HG03432 (cell line): ENCODE measurements at regions not wholly inside any gene's neighbourhood (a gene's known extent, or its start where the extent isn't known, plus 50 kb on each side); places are given as distances from the start of the nearest gene placed in this dataset.

ENCODE experiments used
- ATAC-seq: cut with Tn5 transposase; IDR thresholded peaks from one replicate; pipeline ENCODE4 v1.9.1; 2021; ENCODE audit warnings: mild to moderate bottlenecking, moderate library complexity; ENCODE audit not compliant: unreplicated experiment

DNA sequence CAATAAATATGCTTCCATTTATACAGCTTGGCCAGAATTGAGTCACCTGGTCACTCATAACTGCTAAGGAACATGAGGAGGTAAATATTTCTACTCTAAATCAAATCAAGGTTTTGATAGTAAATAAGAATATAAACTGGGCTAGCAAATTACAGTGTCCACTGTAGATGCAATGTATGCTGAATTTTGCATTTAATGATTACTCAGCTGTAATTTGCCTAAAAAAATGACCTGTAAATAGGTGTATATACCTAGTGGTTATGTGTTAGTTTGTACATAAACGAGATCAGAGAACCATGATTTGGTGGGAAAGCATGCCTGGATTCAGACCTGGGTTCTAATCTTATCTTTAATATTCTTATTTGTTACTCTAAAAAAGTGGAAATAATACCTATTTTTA lies 76.6 kb upstream of the CNTN1 start:
- no peak for ATAC-seq

DNA sequence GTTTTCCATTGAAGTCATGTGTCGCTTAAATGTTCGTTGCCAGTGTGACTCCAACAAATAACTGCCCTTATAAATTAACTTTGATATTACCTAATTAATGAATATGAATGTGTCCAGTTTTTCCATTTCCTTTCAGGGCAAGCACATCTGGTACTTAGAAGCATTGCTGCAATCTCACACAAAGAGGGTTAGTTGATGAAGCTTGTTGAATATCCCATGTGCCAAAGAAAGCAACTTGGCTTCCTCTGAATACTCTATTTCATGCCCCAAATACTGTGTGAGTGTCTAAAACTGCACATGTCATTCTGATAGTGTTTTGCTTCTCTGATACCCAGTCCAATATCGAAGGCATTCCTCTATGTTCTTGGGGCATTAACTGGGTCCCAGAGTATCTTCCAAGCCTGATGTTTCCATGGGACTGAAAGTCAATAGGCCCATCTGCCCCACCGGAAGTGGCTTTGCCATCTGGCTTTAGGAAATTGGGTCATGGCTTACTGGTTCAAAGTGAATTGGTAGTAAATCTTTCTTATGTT lies 75.8 kb upstream of the CNTN1 start:
- no peak for ATAC-seq

DNA sequence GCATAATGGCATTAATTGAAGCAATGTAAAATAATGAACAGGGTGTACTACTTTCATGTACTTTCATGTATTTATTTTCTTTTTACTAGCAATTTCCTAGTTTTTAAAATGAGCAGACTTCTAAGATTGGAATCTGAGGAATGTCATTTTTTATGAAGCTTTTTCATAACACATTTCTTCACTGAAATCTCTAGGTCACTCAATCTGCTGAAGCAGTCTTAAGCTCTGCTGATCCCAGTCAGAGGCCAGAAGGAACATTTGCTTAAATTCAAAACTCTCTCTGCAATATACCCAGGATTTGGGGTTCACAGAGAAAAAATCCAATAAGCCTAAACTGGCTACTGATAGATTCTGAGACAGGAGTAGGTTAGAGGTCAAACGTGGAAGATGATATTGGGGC lies 73.6 kb upstream of the CNTN1 start:
- ATAC-seq, result no peak

DNA sequence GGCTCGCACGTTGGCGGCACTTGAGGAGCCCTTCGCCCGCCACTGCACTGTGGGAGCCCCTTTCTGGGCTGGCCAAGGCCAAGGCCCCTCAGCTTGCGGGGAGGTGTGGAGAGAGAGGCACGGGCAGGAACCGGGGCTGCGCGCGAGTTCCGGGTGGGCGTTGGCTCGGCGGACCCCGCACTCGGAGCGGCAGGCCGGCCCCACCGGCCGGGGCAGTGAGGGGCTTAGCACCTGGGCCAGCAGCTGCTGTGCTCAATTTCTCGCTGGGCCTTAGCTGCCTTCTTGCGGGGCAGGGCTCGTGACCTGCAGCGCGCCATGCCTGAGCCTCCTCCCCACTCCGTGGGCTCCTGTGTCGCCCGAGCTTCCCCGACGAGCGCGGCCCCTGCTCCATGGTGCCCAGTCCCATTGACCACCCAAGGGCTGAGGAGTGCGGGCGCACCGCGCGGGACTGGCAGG lies 71.6 kb upstream of the CNTN1 start:
- no peak for ATAC-seq

DNA sequence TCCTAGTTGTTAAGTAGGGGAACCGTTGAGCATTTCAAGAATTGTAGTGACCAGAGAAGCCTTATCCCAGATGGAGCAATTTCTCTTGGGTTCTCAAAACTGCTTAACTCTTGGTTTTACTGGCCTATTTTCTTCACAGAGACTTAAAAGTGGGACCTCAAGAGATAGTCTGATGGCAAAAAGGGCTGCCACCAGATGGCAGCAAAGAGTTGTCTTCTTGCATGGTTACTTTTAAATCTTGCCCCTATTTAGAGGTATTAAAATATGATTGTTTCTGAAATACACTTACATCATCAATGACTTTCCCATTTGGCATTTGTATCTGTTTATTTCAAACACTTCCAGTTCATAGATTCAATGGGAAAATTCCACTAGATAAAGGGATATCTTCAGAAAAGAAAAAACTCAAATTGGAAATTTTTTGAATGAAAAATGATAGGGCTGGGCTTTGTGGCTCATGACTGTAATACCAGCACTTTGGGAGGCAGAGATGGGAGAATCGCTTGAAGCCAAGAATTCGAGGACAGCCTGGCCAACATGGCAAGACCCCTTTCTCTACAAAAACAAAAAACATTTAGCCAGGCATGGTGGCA lies 69.9 kb upstream of the CNTN1 start:
- ATAC-seq, result peak; percentile 71

DNA sequence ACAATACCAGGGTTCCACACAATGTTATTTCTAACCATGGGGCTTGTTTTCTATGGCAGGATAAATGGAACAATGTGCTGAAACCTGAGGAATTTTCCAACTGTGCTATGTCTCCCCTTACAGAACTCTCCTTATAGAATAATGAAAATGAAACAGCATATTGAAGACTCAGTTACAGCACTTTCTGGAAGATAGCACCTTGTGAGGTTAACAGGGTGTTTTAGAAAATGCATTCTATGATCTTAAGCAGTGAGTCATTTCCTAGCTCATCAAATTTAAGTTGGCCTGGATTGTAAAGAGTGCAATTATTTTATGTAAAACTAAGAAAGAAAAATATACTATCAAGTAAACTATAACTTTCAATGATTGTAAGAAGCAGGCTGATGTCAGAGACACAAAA lies 60.1 kb upstream of the CNTN1 start:
- ATAC-seq, result no peak

DNA sequence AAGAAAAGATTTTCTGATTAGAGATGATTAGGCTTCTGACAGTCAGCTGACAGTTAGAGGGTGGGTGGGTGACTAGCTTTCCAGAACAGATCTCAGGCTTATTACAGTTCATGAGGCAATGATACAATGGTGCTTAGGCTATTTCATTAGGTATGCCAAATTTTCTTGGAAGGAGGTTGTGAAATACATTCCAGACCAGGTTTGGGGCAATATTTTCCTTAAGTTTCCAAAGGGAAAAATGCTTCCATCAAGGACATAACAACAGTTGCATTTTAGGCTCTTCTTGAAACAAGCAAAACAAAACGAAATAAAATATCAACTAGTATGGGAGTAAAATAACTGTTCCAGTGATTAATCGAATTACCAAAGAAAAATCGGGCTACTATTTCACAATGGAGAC lies 59.3 kb upstream of the CNTN1 start:
- no peak for ATAC-seq

DNA sequence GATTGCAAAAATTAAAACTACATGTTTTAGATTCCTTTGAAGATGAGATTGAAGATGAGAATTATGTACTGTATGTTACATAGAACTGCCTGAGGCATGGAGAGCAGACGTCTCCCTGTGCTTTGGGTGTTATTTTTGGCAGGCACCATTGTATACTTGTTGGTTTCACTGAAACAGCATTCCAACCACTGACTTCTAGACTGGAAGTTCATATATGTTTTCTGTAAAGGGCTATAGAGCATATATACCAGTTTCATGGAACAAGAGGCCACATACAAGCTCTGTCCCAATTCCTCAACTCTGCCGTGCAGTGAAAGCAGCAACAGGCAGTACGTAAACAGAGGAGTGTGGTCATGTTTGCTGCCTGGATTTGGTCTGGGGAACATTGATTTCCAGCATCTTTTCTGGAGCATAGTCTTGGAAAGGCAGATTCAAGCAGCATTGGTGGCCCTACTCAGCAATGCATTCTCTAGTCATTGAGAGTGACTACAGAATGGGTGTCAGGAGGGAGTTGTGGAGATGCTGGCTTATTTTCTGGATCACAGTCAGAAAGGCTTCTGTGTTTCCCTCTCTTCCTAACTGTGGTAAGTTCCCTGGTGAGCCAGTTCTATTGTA lies 57.6 kb upstream of the CNTN1 start:
- no peak for ATAC-seq

DNA sequence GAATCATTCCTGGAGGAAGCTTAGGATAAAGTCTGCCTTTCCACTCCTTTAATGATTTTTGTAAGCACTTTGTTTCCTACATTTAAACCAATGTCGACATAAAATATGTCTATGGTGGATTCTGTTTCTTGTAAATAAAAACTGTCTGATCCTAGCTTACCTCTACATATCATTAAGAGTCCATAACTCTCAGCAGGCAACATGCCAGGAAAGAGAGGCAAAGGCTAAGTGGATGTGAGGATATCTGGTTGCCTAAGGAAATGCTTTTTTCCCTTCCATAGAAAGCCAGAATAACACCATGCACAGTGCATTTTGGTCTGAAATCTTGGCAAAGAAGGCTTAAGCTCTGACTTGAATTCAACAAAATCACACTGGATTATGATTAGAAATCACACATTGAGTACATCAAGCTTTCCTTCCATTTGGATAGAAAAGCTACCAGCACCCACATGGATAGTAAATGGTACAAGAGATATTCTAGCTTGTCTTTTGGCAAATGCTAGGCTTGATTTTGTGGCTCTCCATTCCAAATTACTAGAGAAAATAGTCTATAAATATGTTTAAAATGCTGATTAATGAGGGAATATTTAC lies 57.0 kb upstream of the CNTN1 start:
- ATAC-seq, result no peak
